GM21786 (cell line): ENCODE measurements at regions not wholly inside any gene's neighbourhood (a gene's known extent, or its start where the extent isn't known, plus 50 kb on each side); places are given as distances from the start of the nearest gene placed in this dataset.

ENCODE experiments used
- ATAC-seq: cut with Tn5 transposase; IDR thresholded peaks from one replicate; pipeline ENCODE4 v1.9.1; 2021; ENCODE audit not compliant: unreplicated experiment

DNA sequence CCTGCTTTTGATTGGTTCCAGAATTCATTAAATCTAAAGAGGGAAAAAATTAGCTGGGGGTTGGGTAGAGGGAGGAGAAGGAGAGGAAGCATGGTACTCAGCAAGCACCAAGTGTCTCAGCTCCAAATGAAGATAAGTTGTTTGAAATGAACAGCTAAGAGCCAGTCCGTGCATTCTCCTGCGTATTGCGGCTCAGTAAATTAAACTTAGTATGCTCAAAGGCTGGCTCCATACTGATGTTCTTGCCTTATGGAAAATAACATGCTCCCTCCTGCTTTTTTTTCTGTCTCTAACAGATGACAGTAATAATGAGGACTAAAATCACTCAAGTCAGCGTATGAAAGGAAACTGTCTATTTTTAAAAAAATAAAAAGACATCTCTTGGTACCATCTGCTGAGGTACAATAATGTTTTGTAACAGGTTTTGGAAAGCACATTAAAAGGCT lies 161.0 kb downstream of the SPATA31D1 start:
- ATAC-seq = no peak

DNA sequence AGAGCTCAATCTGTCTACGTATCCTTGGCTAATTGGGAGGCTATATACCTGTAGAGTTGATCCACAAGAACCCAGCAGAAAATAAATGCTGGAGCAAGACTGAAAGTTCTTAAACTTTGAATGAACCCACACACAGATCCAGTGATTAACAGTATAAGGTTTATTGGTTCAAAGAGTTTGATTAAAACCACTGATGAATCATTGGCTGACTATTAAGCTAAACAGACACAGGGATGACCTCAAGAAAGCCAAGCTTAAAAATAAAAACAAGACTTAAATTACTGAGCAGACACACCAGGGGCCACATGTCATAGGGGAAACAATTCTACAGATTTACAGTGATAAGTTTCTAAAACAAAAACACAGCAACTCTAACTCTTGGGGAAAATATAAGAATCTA lies 163.6 kb downstream of the SPATA31D1 start:
- no peak for ATAC-seq

DNA sequence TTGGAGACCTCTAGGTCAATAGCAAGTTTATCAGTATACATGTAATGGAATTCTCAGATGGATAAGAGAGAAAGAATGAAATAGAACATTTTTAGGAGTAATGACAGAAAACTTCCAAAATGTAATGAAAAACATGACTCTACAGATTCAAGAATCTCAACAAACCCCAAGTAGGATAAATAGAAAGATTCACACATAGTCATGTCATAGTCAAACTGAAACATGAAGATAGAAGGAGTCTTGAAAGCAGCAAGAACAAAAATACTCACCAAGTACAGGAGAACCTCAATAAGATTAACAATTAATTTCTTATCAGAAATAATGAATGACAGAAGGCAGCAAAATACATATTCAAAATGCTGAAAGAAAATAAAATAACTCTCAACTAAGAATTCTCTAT lies 164.5 kb downstream of the SPATA31D1 start:
- no peak for ATAC-seq

DNA sequence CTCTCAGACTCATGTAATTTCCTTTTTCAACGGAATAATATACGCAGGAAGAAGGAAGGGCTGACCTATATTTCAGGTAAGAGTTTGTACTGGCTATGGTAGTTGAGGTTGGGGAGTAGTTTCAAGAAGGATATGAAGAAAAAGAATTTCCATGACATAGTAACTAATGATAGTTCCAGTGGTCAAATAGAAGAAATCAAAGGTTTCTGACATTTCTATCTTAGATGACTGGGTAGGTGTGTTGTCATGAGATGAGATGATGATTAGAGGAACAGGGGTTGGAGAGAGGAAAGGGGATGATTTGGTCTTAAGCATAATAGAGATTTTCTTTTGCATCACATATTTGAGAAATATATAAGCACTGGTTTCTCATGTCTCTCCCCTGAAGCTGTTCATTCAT lies 166.0 kb downstream of the SPATA31D1 start:
- no peak for ATAC-seq

DNA sequence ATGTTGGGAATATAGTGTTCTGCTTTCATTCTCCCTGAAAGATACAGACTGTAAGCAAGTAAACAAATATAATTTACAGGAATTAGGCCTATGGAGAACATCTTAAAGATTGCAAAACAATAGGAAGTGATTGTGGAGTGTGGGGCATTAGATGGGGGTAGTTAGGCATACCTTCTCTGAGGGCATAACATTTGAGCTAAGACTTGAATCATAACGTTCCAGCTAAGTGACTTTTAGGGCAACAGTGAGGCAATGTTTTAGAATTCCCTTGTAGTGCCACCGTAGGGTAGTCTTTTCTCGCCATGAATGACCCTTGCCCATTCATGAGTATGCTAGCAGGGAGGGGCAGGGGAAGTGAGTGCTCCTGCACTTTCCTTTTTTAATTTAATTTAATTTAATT lies 173.3 kb downstream of the SPATA31D1 start:
- ATAC-seq = no peak

DNA sequence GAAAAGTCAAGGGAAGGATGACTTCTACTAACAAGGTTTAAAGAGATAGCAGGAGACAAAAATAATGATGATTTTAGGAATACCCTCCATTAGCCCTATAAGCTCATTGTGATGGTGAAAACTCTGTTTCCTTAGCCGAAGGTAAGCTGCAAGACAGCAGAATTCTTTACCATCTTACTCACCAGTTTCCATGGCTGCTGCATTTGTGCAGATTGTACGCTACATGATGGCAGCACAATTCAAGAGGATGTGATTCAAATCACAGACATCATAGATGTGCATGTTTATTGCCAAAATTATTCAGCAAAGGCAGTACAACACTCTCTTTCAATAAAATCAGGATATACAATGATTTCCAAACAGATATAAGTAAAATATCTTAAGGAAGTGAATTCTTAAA lies 175.6 kb downstream of the SPATA31D1 start:
- ATAC-seq = no peak

DNA sequence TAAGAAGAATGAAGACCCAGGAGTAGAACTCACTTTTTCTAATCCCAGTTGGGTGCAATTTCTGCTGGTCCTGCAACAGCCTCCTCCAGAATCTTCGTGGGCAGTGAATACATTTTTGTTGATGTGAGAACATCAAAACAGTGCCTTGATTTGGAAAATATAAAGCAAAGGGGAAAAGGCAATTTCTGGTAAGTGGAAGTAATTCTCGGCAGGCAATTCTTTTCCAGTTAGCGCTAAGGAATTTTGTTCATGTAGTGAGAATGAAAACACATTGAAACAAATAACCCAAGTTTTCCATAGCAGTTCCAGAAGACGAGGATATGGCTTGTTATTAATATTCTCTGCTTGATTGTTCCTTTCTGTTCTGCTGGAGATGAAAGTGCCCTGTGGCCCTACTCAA lies 178.7 kb downstream of the SPATA31D1 start:
- no peak for ATAC-seq

DNA sequence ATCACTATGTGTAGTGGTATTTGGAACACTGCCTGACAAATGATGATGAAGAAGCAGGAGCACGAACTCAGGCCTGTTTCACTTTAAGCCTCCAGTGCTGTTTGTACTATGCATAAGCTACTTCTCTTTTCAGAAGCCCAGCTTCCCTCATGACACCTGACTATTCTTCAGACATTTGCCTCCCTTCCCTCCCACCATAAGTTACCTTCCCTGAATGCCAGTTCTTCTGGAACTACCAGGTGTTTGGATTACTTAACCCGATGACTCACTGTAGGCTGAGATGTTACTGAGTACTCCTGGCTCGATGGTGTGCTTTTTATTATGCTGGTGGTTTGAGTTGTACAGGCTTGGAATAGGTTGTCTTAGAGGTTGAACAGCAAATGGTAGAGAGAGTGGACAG lies 180.0 kb downstream of the SPATA31D1 start:
- no peak for ATAC-seq

DNA sequence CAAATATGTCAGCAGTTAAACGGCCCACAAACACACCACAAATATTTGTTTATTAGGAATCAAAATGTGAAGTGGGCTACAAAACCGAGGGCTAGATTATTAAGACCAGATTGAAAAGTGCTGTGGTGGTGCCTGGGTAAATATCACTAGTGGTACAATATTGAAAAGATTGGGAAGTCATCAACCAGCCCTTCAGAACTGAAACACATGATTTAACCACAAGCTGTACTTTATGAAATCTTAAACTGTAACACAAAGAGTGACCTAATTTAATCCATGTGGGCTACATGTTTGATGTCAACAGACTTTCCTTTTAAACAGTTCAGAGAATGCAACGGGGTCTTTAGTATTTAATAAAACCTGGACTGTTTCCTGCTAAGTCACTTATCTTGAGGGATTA lies 182.3 kb downstream of the SPATA31D1 start:
- no peak for ATAC-seq

DNA sequence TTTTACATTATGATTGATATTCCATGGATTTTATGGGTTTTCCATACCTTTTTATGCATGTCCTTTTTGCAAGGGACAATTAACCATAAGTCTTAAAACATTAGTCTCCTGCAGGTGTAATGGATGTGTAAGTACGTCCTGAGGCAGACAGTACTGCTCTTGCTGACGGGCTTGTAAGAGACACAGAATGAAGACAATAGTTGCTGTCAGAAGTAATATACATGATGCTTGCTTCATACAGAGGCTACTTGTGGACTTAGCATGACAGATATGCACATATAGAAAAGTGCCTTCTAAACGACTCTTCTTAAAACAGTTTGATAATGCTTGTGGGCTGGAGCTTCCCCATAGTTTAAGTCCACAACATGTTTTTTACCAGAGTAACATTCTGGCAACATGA lies 182.7 kb downstream of the SPATA31D1 start:
- no peak for ATAC-seq

DNA sequence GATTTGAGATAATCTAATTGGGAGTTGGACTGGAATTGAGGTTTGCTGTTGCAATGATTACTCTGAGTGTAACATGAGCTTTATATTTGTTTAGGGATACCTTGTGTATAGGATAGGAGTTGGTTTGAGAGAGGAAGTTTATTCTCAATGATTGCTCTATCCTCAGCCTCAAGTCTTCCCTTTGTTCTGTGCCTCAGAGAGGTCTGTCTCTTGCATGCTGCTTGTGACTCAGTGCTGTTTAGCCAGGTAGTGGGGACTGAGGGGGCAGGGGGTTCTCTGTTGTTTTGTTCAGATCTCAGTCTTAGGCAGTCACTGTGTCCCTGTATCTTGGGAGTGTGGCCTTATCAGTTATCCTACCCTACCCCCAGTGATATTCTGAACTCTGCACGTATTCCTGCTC lies 192.1 kb downstream of the SPATA31D1 start:
- no peak for ATAC-seq

DNA sequence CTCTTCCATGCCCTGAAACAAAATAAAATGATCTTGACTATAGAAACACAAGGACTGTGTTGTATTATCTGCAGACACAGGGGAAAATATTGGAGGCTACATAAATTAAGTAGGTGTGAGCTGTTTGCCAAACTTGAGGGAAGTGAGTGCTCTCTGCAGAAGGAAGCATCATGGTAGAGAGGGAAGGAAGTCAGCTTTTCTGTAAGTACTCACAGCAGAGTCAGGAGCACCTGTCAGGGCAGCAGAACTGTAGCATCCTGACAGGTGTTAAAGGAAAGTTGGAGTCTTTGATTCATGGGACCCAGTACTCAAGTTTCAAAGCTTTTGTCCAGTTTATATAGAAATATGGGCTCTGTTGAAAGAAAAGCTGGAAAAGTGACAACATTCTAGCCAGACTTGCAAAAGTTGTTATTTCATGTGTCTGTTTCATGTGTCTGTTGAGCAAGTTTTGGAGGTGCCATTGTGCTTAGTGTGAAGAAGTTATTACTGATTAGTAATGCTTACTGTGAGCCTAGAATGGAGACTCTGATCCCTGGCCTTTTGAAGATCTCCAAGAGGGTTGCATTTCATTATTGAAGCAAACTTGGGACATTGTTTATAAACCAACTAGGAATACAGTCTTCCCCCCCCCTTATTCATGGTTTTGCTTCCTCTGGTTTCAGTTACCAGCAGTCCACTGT lies 194.7 kb downstream of the SPATA31D1 start:
- no peak for ATAC-seq

DNA sequence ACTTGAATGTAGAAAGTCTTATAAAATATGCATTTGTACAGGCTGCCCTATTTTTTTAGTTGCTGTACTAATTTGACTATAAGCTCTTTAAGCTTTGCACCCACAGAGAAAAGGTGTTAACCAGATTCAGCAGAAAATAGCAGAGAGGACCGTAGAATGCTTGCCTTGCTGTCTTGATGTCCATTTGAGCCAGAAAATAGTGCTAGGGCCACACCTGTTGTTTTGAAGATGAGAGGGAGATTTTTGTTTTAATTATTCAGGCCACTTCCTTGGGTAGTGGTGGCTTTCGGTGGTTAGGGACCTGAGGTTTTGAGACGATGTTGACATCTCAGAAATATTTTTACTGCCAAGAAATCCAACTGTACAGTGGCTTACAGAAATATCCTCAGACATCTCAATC lies 196.0 kb downstream of the SPATA31D1 start:
- ATAC-seq = peak; percentile 90

DNA sequence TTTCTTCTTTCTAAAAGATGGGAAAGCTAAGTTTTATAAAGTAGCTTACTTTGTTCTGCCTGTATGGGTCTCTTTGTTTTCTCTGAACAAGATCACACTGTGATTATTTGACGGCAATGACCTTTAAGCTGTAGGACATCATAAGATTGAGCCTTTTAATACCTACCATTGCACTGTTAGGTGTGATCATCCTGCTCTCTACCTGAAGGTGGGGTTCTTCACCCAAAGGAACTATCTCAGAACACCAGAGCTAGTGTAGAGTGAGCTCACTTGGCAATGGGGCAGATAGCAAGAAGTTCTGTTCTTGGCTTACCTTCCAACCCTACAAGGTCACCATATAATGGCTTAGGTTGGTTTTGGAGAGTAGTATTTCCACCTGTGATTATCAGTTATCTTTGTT lies 200.2 kb downstream of the SPATA31D1 start:
- ATAC-seq = no peak

DNA sequence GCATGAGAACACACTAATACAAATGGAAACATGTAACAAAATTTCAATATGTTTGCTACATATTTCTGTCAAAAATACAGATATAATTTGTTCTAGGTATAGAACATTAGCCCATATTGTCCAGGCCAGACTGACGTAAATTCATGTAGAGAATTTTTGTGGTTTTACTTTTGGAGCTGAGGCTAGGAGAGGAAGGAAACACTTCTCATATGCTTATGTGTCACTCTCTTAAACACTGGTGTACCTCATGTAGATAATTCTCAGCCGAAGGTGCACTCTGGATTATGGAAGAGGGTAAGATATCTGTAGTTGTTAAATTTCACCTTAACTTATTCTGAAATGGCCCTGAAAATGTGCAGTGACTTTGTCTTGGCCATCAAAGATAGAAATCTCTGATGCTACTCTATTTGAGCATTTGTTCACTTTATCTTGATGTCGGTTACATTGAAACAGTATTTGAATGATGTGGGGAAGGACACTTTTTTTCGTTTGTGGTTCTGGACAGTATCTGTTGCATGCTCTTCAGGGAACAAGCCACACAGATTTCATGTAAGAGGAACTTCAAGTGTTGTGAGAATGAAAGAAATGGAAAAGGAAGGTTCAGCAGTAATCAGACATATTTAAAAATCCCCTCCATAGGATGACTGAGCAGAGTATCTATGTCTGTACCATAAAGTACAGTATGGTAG lies 202.7 kb downstream of the SPATA31D1 start:
- ATAC-seq = no peak

DNA sequence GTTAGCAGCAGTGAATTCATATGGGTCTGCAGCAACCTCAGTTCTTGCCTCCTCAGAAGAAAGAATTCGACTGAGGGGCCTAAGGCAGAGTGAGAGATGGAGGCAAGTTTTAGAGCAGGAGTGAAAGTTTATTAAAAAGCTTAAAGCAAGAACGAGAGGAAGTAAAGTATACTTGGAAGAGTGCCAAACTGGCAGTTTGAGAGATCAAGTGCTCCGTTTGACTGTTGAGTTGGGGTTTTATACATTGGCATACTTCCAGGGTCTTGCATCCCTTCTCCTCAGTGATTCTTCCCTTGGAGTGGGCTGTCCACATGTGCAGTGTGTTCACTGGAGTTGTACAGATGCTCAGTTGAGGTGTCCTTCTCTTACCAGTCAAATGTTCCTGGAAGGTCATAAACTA lies 203.6 kb downstream of the SPATA31D1 start:
- ATAC-seq = no peak

DNA sequence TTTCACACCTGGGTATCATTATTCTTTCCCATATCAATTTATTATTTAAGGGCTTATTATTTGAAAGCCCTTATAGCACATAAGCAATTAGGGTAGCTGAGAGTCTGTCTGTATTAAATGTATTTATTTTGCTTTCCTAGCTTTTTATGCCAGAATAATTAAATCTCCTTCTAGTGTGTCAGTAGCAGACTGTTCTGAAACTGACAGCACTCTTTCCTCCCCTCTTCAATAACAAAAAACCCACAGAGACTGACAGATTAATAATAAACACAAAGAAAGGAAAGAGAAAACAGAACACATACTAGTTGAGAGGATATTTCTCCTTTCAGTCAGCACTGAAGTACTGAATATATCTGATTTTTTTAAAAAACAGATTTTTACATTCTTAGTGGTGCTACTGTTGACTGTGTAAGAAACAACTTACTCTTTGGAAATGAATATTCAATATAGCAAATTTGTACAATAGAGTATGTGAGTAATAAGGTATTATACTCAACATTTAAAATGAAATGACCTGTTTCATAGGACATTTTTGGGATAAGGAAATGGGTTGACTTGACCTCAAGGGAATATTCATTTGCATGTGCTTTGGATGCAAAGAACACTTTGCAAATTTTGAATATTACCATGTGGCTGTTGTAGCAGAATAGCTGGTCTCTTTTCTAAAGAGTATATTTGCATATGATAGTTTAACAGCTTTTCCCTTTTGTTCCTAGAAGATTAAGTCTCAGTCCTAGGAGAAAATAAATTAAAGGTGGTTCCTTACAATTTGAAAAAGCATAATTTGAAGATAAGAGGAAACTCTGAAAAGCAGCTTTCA lies 208.3 kb downstream of the SPATA31D1 start:
- ATAC-seq = no peak

DNA sequence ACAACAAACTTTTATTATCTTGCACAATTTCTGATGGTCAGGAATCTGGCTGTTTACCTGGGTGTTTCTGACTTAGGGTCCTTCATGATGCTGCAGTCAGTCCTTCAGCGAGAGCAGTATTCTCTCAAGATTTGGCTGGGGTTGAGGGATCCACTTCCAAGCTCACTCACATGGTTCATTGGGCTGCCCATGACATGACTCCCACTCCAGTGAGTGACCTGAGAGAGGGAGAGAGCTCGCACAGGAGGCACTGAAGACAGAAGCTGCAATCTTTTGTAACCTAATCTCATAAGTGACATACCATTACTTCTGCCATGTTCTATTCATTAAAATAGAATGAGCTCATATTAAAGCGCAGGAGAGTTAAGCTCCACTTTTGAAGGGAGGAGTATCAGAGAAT lies 212.6 kb downstream of the SPATA31D1 start:
- ATAC-seq = no peak

DNA sequence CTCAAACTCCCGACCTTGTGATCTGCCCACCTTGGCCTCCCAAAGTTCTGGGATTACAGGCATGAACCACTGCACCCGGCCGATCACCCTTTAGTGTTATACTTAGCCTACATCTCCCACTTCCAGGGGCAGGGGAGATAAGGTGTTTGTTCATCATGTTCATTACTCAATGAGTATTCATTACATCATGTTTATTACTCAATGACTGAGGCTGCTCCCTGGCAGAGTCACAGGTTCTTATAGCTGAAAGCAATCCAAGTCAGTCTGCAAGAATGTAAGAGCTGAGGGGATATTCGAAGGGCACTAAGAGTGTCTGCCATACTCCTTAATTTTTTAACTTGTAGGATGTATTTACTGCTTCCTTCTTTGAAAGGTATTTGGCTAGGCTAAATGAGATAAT lies 214.2 kb downstream of the SPATA31D1 start:
- no peak for ATAC-seq

DNA sequence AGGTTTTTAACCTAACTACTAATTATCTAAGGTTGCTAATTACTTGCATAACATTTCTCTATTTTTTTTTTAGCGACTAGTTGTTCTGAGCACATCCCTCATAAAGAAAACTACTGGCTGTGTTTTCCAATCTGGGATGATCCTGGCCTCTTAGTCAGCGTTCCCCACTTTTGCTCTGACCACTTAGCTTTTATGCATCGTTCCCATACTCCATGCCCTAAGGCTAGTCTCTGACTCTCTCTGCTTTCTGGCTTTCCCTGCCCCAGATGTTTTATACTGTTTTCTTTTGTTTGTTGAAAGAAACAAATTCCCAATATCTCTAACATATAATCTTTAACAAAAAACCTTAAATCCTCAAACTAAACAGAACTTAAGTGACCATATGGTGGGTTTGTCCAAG lies 217.9 kb downstream of the SPATA31D1 start:
- ATAC-seq = no peak

DNA sequence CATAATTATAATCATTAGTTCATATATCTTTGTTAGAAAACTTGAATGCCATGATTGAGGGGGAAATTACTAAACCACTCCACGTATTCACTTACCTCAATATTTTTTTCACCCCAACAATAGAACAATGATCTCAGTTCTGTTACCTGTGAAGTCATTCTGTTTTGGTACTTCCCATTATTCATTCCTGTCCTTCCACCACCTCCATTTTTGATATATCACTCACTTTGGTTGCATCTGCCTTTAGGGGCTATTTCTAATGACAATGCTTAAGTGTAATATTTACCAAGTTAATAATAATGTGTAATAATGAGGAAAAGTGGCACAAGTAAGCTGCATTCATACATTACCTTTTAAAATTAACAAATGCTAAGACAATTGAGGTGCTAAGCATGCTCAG lies 218.4 kb downstream of the SPATA31D1 start:
- no peak for ATAC-seq
